A549 (cell line): ENCODE measurements at regions not wholly inside any gene's neighbourhood (a gene's known extent, or its start where the extent isn't known, plus 50 kb on each side); places are given as distances from the start of the nearest gene placed in this dataset.
A peak's percentile ranks its signal among the peaks of the same experiment; 100 is the strongest.

Experiments used
- ATAC-seq, 2 experiments: fragments of 200-7000 bp in 1 of 2; fragments of >200 bp in 1 of 2; cut with Nextera tagmentation in 1 of 2; cut with Tn5 transposase in 1 of 2; 3 replicates each; pipeline versions ENCODE4 v1.8.0 to v1.9.1; 2018 to 2020; ENCODE audit warnings: mild to moderate bottlenecking in 1 of 2, moderate library complexity in 1 of 2
- CTCF ChIA-PET: fragments of 300-600 bp; sonication (Branson Sonifier 250); formaldehyde crosslinking; extraction: SDS; loops from one replicate; lab custom pipeline; 2021; ENCODE audit warnings: antibody characterized with exemption, inconsistent platforms; lab: Yijun Ruan, JAX
- POLR2A ChIA-PET: fragments of 350-600 bp; formaldehyde crosslinking; extraction: SDS; loops from one replicate; lab custom pipeline; 2021; ENCODE audit warnings: antibody characterized with exemption, inconsistent platforms; lab: Yijun Ruan, JAX
- DNase-seq, 2 experiments: peaks; one replicate each; pipeline versions ENCODE4 v3.0.0 to v3.0.0-alpha.2; 2011 to 2016; ENCODE audit warnings: low read depth in 1 of 2, low spot score in 1 of 2
- FAIRE-seq: peaks from 2 replicates; lab custom pipeline; 2011; peaks lifted over from hg19 to GRCh38; lab: Jason Lieb, UNC
- H3K27ac ChIP-seq, 2 experiments: fragments of >200 bp; sonication (Bioruptor Twin); formaldehyde crosslinking; 3 replicates each; pipeline ENCODE4 v1.5.1; 2016 to 2017
- H3K4me1 ChIP-seq: fragments of >200 bp; sonication (Bioruptor Twin); formaldehyde crosslinking; 3 replicates; pipeline ENCODE4 v1.6.1; 2016
- H3K4me2 ChIP-seq: fragments of >200 bp; sonication (Bioruptor Twin); formaldehyde crosslinking; 3 replicates; pipeline ENCODE4 v1.6.1; 2016
- H3K4me3 ChIP-seq: fragments of >200 bp; sonication (Bioruptor Twin); formaldehyde crosslinking; 3 replicates; pipeline ENCODE4 v1.5.1; 2016
- H3K9me3 ChIP-seq: fragments of >200 bp; sonication (Bioruptor Twin); formaldehyde crosslinking; 3 replicates; pipeline ENCODE4 v1.6.1; 2016
- CBX2 ChIP-seq: fragments of 200-600 bp; sonication (generic); IDR thresholded peaks from 2 replicates; pipeline ENCODE4 v1.6.1; 2016; ENCODE audit warnings: low read depth, mild to moderate bottlenecking, borderline replicate concordance
- CEBPB ChIP-seq, 2 experiments: fragments of >200 bp in 1 of 2; sonication (Bioruptor Twin) in 1 of 2; formaldehyde crosslinking in 1 of 2; IDR thresholded peaks; 2 replicates each; pipeline ENCODE4 v1.6.1; 2012 to 2016
- CHD4 ChIP-seq: fragments of 200-600 bp; sonication (generic); IDR thresholded peaks from 2 replicates; pipeline ENCODE4 v1.6.1; 2016; ENCODE audit warnings: antibody characterized with exemption, mild to moderate bottlenecking, borderline replicate concordance
- CTCF ChIP-seq: fragments of >200 bp; sonication (Bioruptor Twin); formaldehyde crosslinking; IDR thresholded peaks from 3 replicates; pipeline ENCODE4 v1.5.1; 2016
- EHMT2 ChIP-seq: fragments of 200-600 bp; sonication (generic); IDR thresholded peaks from 2 replicates; pipeline ENCODE4 v1.6.1; 2016; ENCODE audit warnings: antibody characterized with exemption, low read depth, mild to moderate bottlenecking, moderate library complexity
- ESRRA ChIP-seq: fragments of 150-350 bp; IDR thresholded peaks from 2 replicates; pipeline ENCODE4 v1.6.1; 2014; ENCODE audit warnings: mild to moderate bottlenecking, low read length, borderline replicate concordance
- FOXS1 ChIP-seq: fragments of 250-450 bp; sonication (Bioruptor Pico); IDR thresholded peaks from 2 replicates; pipeline ENCODE4 v1.5.0; 2020; ENCODE audit warnings: mild to moderate bottlenecking, moderate library complexity
- HDAC2 ChIP-seq: fragments of 200-600 bp; sonication (generic); IDR thresholded peaks from 2 replicates; pipeline ENCODE4 v1.6.1; 2016
- JUN ChIP-seq, 2 experiments: fragments of >200 bp; sonication (Bioruptor Twin); formaldehyde crosslinking; IDR thresholded peaks; 2 replicates in 1 of 2; 3 replicates in 1 of 2; pipeline ENCODE4 v1.6.1; 2016 to 2017
- KDM1A ChIP-seq: fragments of 200-600 bp; sonication (generic); IDR thresholded peaks from 2 replicates; pipeline ENCODE4 v1.6.1; 2016; ENCODE audit warnings: low read depth, mild to moderate bottlenecking
- KDM5A ChIP-seq: fragments of 200-600 bp; sonication (generic); IDR thresholded peaks from 2 replicates; pipeline ENCODE4 v1.6.1; 2016; ENCODE audit warnings: antibody characterized with exemption, mild to moderate bottlenecking
- MYC ChIP-seq: IDR thresholded peaks from 2 replicates; pipeline ENCODE4 v1.6.1; 2012; ENCODE audit warnings: mild to moderate bottlenecking, inconsistent platforms, low read length, improper control_type of control experiment, borderline replicate concordance
- NR3C1 ChIP-seq: fragments of >200 bp; sonication (Bioruptor Twin); formaldehyde crosslinking; IDR thresholded peaks from 3 replicates; pipeline ENCODE4 v1.6.1; 2017
- PHF8 ChIP-seq: fragments of 200-600 bp; sonication (generic); IDR thresholded peaks from 2 replicates; pipeline ENCODE4 v1.6.1; 2016; ENCODE audit warnings: low read depth, mild to moderate bottlenecking, antibody characterized with exemption, moderate library complexity, borderline replicate concordance
- POLR2AphosphoS2 ChIP-seq: conservative IDR thresholded peaks from 2 replicates; pipeline ENCODE4 v1.6.1; 2012; ENCODE audit warnings: low read length, improper control_type of control experiment, inconsistent platforms
- RAD21 ChIP-seq, 2 experiments: fragments of >200 bp in 1 of 2; sonication (Bioruptor Twin) in 1 of 2; formaldehyde crosslinking in 1 of 2; IDR thresholded peaks in 1 of 2; conservative IDR thresholded peaks in 1 of 2; 2 replicates in 1 of 2; 3 replicates in 1 of 2; pipeline ENCODE4 v1.6.1; 2012 to 2018; ENCODE audit warnings: inconsistent platforms in 1 of 2
- RARB ChIP-seq: fragments of 250-450 bp; sonication (Bioruptor Pico); IDR thresholded peaks from 2 replicates; pipeline ENCODE4 v1.8.0; 2021; ENCODE audit warnings: mild to moderate bottlenecking, moderate library complexity
- RFX5 ChIP-seq: fragments of 450-650 bp; IDR thresholded peaks from 2 replicates; pipeline ENCODE4 v1.7.1; 2014; ENCODE audit warnings: antibody characterized with exemption, mild to moderate bottlenecking, moderate library complexity
- SMC3 ChIP-seq: fragments of >200 bp; sonication (Bioruptor Twin); formaldehyde crosslinking; IDR thresholded peaks from 3 replicates; pipeline ENCODE4 v1.6.1; 2018; ENCODE audit warnings: inconsistent platforms
- SREBF2 ChIP-seq: fragments of 450-650 bp; IDR thresholded peaks from 2 replicates; pipeline ENCODE4 v1.6.1; 2014; ENCODE audit warnings: mild to moderate bottlenecking, moderate library complexity
- ZC3H11A ChIP-seq: fragments of 450-650 bp; IDR thresholded peaks from 2 replicates; pipeline ENCODE4 v1.6.1; 2014; ENCODE audit warnings: antibody characterized with exemption, mild to moderate bottlenecking
- ZNF302 ChIP-seq: fragments of 250-450 bp; sonication (Bioruptor Pico); IDR thresholded peaks from 2 replicates; pipeline ENCODE4 v1.9.0; 2021; ENCODE audit warnings: inconsistent platforms, mild to moderate bottlenecking, moderate library complexity
- WGBS: methylation state at CpG from one replicate; pipeline ENCODE4 v1.1.6; 2017; ENCODE audit errors: missing lambda C conversion rate; 5-methylcytosine and 5-hydroxymethylcytosine counted together
- TF ChIP-seq, protein P1 (sequence below): IDR thresholded peaks from 2 replicates; pipeline ENCODE4 v1.6.1; 2012
- TF ChIP-seq, protein P2 (sequence below): fragments of 250-450 bp; sonication (Bioruptor Pico); IDR thresholded peaks from 2 replicates; pipeline ENCODE4 v1.5.0; 2020; ENCODE audit warnings: low read depth, mild to moderate bottlenecking, moderate library complexity
- TF ChIP-seq, protein P3 (sequence below): IDR thresholded peaks from 2 replicates; pipeline ENCODE4 v1.6.1; 2012

DNA sequence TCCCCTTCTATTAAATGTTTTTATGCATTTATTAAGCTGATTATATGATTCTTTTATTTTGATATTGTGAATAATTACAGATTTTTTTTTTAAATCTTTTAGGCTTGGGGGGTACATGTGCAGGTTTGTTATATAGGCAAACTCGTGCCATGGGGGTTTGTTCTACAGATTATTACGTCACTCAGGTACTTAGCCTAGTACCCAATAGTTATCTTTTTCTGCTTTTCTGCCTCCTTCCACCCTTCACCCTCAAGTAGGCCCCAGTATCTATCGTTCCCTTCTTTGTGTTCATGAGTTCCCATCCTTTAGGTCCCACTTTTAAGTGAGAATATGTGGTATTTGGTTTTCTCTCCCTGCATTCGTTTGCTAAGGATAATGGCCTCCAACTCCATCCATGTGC is 92.2 kb upstream of the CWC22 start:
- no peak for DNase-seq
- 33% methylated on average over 4 of the region's 4 CpGs for WGBS
- TF ChIP-seq CBX2 (no peak), MYC (no peak), RFX5 (no peak), RARB (CRISPR knock-in tag) (no peak), ZNF302 (no peak), HDAC2 (no peak), PHF8 (no peak), ESRRA (no peak), SREBF2 (no peak), EHMT2 (no peak), ZC3H11A (no peak), POLR2AphosphoS2 (no peak), CHD4 (no peak), FOXS1 (CRISPR knock-in tag) (no peak), SMC3 (no peak), KDM5A (no peak)
- TF ChIP-seq, protein P1, sequence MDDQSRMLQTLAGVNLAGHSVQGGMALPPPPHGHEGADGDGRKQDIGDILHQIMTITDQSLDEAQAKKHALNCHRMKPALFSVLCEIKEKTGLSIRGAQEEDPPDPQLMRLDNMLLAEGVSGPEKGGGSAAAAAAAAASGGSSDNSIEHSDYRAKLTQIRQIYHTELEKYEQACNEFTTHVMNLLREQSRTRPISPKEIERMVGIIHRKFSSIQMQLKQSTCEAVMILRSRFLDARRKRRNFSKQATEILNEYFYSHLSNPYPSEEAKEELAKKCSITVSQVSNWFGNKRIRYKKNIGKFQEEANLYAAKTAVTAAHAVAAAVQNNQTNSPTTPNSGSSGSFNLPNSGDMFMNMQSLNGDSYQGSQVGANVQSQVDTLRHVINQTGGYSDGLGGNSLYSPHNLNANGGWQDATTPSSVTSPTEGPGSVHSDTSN, result no peak
- Histone ChIP-seq H3K4me2 (no peak overlapping the region), H3K4me3 (no peak overlapping the region), H3K4me1 (no peaks in the 10 kb centered on the region), H3K9me3 (no peaks in the 10 kb centered on the region), H3K27ac (no peak overlapping the region)
- ChIA-PET CTCF (no interaction called here), POLR2A (no interaction called here)
- ATAC-seq, result no peak
- no peak for FAIRE-seq

DNA sequence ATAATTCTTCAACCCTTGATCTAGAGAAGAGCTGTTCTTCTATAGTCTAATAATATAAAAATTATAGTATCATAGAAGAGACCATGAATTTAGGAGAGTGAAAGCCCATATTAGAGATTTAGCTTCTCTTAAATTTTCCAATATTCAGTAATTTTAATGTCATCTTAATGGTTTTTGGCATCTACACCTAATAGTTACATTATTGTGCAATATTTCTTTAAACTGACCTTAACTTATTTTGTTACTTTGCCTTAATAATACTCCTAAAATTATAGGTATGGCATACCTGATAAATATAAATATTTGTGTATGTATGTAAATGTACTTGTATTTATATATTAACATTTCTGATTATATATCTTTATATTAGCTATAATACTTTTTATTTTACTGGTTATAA is 78.0 kb upstream of the CWC22 start:
- no peaks in the 10 kb centered on the region for H3K4me1 ChIP-seq
- FAIRE-seq, result no peak
- H3K9me3 ChIP-seq, result peaks cover 7% of the 10 kb centered on the region; the same call in 2 of the 3 replicates
- CTCF ChIA-PET, result interaction anchor here (0.7 kb wide), 1 partner anchor 39 kb away, joined by 3 read pairs; no protein-coding TSS in a partner anchor
- no peak overlapping the region for H3K4me3 ChIP-seq
- no peak overlapping the region for H3K4me2 ChIP-seq
- no peak for DNase-seq
- H3K27ac ChIP-seq, result no peak overlapping the region
- POLR2A ChIA-PET, result no interaction called here
- ATAC-seq, result no peak
- TF ChIP-seq NR3C1 (no peak), ZNF302 (no peak), EHMT2 (no peak), PHF8 (no peak), JUN (IDR thresholded peaks at IDR 0.05) (no peak), HDAC2 (no peak), KDM1A (no peak), CEBPB (IDR thresholded peaks at IDR 0.05) (no peak)
- TF ChIP-seq, protein P2, sequence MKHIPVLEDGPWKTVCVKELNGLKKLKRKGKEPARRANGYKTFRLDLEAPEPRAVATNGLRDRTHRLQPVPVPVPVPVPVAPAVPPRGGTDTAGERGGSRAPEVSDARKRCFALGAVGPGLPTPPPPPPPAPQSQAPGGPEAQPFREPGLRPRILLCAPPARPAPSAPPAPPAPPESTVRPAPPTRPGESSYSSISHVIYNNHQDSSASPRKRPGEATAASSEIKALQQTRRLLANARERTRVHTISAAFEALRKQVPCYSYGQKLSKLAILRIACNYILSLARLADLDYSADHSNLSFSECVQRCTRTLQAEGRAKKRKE, result no peak
- TF ChIP-seq, protein P3, sequence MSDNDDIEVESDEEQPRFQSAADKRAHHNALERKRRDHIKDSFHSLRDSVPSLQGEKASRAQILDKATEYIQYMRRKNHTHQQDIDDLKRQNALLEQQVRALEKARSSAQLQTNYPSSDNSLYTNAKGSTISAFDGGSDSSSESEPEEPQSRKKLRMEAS, result no peak

GRCh38 chr2:180077295-180077906 is 70.3 kb upstream of the CWC22 start:
- peak; percentile 39 to 65; a peak in 3 of 6 replicates for ATAC-seq
- POLR2A ChIA-PET, result no interaction called here
- CTCF ChIA-PET, result interaction anchor here (1.5 to 1.8 kb wide), 2 partner anchors 11 to 72 kb away, joined by 3 to 4 read pairs; no protein-coding TSS in a partner anchor

More at GRCh38 chr2:180077295-180077906, 70.3 kb upstream of the CWC22 start:
- no peak for FAIRE-seq
- Histone ChIP-seq H3K4me3 (no peak overlapping the region), H3K27ac (no peak overlapping the region)
- DNase-seq, result peak; percentile 3 to 9
- TF ChIP-seq SMC3 (peak; percentile 42; the same call in 2 of the 3 replicates), CTCF (peak; percentile 51), CHD4 (no peak), RAD21 (conservative IDR thresholded peaks at IDR 0.05 in 1 of 2, IDR thresholded peaks at IDR 0.05 in 1 of 2) (peak; percentile 55 to 64; a peak in 4 of 5 replicates)
- TF ChIP-seq, all 56 proteins: peak for 3
- Histone ChIP-seq H3K4me2 (no peak overlapping the region), H3K9me3 (peaks cover 7% of the 10 kb centered on the region; the same call in 2 of the 3 replicates), H3K4me1 (no peaks in the 10 kb centered on the region)
- WGBS, result 0% methylated on average over 3 of the region's 3 CpGs
